ENCODE measurements at regions not wholly inside any gene's neighbourhood (a gene's known extent, or its start where the extent isn't known, plus 50 kb on each side); places are given as distances from the start of the nearest gene placed in this dataset.

DNA sequence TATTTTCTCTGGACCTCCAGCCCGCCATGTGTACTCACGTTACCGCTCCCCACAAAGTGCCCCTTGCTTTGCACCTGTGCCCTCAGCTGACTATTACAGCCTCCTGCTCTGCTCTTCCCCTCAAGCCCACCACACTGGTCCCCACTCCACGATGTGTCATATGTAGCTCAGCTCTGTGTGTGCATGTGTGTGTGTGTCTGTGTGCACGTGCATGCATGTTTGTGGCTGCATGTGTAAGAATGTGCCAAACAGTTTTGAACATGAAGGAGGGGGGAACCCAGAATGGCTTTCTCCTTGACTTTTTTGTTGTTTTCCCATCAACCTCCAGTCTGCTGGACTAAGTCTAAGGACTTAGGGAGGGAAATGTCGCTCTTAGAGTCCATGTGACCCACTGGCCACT is 54.8 kb upstream of the BTRC start:
- no peak for DNase-seq

DNA sequence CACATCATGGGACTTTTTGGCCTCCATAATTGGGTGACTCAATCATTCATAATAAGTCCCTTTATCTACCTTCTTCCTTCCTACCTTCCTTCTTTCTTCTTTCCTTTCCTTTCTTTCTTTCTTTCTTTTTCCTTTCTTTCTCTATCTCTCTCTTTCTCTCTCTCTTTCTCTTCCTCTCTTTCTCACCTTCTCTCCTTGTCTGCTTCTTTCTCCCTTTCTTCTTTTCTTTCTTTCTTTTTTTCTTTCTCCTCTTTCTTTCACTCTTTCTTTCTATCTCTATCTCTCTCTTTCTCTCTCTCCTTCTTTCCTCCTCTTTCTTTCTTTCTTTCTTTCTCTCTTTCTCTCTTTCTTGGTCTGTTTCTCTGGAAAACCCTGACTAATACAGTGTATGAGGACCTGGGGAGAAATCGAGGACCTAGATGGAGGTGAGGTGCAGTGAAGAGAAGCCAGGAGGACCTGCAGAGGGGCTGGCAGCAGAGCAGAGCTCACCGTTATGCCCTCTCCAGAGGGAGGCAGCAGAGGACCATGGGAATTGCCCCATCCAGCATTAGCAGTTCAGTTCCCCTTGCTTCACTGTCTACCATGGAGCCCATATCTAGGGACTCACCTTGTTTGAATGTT is 52.7 kb upstream of the BTRC start:
- peak; percentile 22 to 71 (median 59) for DNase-seq

DNA sequence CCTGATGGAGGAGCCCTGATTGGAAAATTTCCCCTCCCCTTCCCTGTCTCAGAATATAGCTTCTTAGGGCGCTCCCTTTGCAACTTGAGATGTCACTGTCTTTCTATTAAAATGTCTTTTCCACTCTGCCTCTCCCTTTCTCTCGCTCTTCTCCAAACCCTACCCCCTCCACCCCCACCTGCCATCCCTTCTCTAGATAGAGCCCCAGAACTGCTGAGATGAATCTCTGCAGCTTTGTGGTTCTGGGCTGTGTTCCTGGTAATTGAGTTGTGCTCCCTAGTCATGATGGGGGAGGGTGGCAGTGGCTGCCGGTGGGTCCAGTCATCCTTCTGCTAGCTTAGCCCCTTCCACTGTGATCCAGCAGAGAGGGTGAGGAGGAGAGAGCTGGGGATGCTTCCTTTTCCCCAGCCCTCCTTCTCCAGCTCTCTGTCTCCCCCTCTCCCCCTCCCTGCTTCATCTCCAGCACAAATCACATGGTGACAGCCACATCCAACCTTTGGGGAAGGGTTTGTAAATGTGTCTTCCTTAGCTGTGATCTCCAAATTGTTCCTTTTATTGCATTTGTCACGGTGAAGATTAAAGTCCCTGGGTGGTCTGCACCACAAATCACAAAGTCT is 50.8 kb upstream of the BTRC start:
- no peak for DNase-seq

All from NCI-H1417 (cell line).